Panc1 (cell line): ENCODE measurements at regions not wholly inside any gene's neighbourhood (a gene's known extent, or its start where the extent isn't known, plus 50 kb on each side); places are given as distances from the start of the nearest gene placed in this dataset.

ENCODE experiments used
- ATAC-seq: fragments of 200-7000 bp; cut with Tn5 transposase; 2 replicates; pipeline ENCODE4 v1.9.1; 2020; ENCODE audit warnings: mild to moderate bottlenecking, moderate library complexity
- BruUV-seq: library from RNA; stranded (reverse); fragments of 400-500 nt; replicated peaks from 2 replicates; lab custom pipeline; 2021; lab: Mats Ljungman, UMichigan
- CTCF ChIA-PET: fragments of 300-600 bp; sonication (Branson Sonifier 250); formaldehyde crosslinking; loops from one replicate; lab custom pipeline; 2022; ENCODE audit warnings: antibody characterized with exemption; lab: Charles Lee
- POLR2A ChIA-PET: fragments of 300-600 bp; sonication (Branson Sonifier 250); formaldehyde crosslinking; loops from one replicate; lab custom pipeline; 2022; ENCODE audit warnings: antibody characterized with exemption; lab: Charles Lee
- DNase-seq: peaks from one replicate; pipeline ENCODE4 v3.0.0-alpha.2; 2010; ENCODE audit warnings: low read depth, low spot score
- H3K27ac ChIP-seq: 2 replicates; pipeline ENCODE4 v1.5.1; 2011; ENCODE audit warnings: mild to moderate bottlenecking, low read length, inconsistent platforms
- H3K27me3 ChIP-seq: fragments of 200-500 bp; sonication (Bioruptor generic); 2 replicates; pipeline ENCODE4 v1.6.0; 2014; ENCODE audit warnings: low read length, inconsistent platforms; ENCODE audit not compliant: control insufficient read depth, insufficient read depth
- H3K36me3 ChIP-seq: fragments of 200-500 bp; sonication (Bioruptor generic); 2 replicates; pipeline ENCODE4 v1.5.1; 2014; ENCODE audit warnings: inconsistent platforms, mild to moderate bottlenecking, low read length, moderate library complexity; ENCODE audit not compliant: control insufficient read depth, insufficient read depth
- H3K4me1 ChIP-seq: 2 replicates; pipeline ENCODE4 v1.5.1; 2011; ENCODE audit warnings: inconsistent platforms, mild to moderate bottlenecking, low read length, moderate library complexity; ENCODE audit not compliant: control insufficient read depth, insufficient read depth
- H3K4me3 ChIP-seq, 2 experiments: 2 replicates each; pipeline ENCODE4 v1.5.1; 2011 to 2012; ENCODE audit warnings: low read depth in 2 of 2, low read length in 2 of 2, mild to moderate bottlenecking in 2 of 2, inconsistent platforms in 1 of 2, moderate library complexity in 1 of 2
- H3K9me3 ChIP-seq: fragments of 200-500 bp; sonication (Bioruptor generic); 2 replicates; pipeline ENCODE4 v1.5.1; 2014; ENCODE audit warnings: low read depth, mild to moderate bottlenecking, inconsistent platforms, low read length, moderate library complexity; ENCODE audit not compliant: control insufficient read depth, insufficient read depth
- POLR2AphosphoS5 ChIP-seq: IDR thresholded peaks from 2 replicates; pipeline ENCODE4 v1.6.1; 2012; ENCODE audit warnings: mild to moderate bottlenecking, low read depth, low read length, moderate library complexity
- SIN3A ChIP-seq: IDR thresholded peaks from 2 replicates; pipeline ENCODE4 v1.6.1; 2012; ENCODE audit warnings: low read depth, mild to moderate bottlenecking, low read length, moderate library complexity, borderline replicate concordance; ENCODE audit not compliant: insufficient read depth
- TCF7L2 ChIP-seq: IDR thresholded peaks from 2 replicates; pipeline ENCODE4 v1.6.1; 2011; ENCODE audit warnings: mild to moderate bottlenecking, low read depth, low read length, inconsistent platforms
- in situ Hi-C: cut with HindIII; loops from 2 replicates; pipeline ENCODE4 v1.10.0; 2016; ENCODE audit warnings: low sequenced_read_pairs, low pct_unique_long_range_greater_than_20kb
- intact Hi-C: fragments of 100-400 bp; cut with micrococcal nuclease; formaldehyde crosslinking; loops from one replicate; pipeline ENCODE4 v1.10.0; 2022; ENCODE audit not compliant: unreplicated experiment
- TF ChIP-seq, protein P1 (sequence below), 2 experiments: IDR thresholded peaks; 2 replicates each; pipeline ENCODE4 v1.6.1; 2011 to 2012; ENCODE audit warnings: low read depth in 2 of 2, control low read depth in 1 of 2, low read length in 1 of 2, mild to moderate bottlenecking in 1 of 2, moderate library complexity in 1 of 2; ENCODE audit not compliant: insufficient read depth in 1 of 2
- TF ChIP-seq, protein P2 (sequence below): fragments of 450-650 bp; IDR thresholded peaks from 2 replicates; pipeline ENCODE4 v1.5.1; 2017; ENCODE audit warnings: mild to moderate bottlenecking

DNA sequence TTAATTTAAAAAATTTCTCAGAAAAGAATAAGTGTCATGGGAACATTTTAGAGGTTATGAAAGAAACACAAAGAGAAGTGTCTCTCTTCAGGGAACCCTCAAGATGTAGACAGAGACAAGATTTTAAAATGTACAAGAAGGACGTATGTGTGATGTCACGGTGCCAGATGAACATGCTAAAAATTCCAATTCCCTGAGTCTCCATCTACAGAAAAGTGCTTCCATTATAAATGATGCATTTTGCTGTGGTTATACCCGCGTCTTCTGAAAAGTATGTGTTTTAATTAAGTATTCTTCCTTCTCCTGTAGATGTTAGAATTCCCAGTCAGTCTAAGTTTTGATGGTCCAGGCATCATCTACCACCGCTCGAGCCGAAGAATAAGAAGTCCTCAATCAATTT lies 489.1 kb downstream of the PREX1 start:
- peaks cover 2% of the 10 kb centered on the region for H3K27me3 ChIP-seq
- H3K36me3 ChIP-seq, result no peaks in the 10 kb centered on the region
- H3K4me1 ChIP-seq, result peaks cover 5% of the 10 kb centered on the region
- no peak for DNase-seq
- no TSS peak for BruUV-seq
- POLR2A ChIA-PET, result no interaction called here
- H3K9me3 ChIP-seq, result no peaks in the 10 kb centered on the region
- TF ChIP-seq POLR2AphosphoS5 (no peak), TCF7L2 (no peak), SIN3A (no peak)
- TF ChIP-seq, protein P1, sequence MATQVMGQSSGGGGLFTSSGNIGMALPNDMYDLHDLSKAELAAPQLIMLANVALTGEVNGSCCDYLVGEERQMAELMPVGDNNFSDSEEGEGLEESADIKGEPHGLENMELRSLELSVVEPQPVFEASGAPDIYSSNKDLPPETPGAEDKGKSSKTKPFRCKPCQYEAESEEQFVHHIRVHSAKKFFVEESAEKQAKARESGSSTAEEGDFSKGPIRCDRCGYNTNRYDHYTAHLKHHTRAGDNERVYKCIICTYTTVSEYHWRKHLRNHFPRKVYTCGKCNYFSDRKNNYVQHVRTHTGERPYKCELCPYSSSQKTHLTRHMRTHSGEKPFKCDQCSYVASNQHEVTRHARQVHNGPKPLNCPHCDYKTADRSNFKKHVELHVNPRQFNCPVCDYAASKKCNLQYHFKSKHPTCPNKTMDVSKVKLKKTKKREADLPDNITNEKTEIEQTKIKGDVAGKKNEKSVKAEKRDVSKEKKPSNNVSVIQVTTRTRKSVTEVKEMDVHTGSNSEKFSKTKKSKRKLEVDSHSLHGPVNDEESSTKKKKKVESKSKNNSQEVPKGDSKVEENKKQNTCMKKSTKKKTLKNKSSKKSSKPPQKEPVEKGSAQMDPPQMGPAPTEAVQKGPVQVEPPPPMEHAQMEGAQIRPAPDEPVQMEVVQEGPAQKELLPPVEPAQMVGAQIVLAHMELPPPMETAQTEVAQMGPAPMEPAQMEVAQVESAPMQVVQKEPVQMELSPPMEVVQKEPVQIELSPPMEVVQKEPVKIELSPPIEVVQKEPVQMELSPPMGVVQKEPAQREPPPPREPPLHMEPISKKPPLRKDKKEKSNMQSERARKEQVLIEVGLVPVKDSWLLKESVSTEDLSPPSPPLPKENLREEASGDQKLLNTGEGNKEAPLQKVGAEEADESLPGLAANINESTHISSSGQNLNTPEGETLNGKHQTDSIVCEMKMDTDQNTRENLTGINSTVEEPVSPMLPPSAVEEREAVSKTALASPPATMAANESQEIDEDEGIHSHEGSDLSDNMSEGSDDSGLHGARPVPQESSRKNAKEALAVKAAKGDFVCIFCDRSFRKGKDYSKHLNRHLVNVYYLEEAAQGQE (IDR thresholded peaks at IDR 0.05; ENCODE audit: insufficient read depth in 1 of 2, low read depth in 2 of 2, low read length in 1 of 2), result no peak
- TF ChIP-seq, protein P2, sequence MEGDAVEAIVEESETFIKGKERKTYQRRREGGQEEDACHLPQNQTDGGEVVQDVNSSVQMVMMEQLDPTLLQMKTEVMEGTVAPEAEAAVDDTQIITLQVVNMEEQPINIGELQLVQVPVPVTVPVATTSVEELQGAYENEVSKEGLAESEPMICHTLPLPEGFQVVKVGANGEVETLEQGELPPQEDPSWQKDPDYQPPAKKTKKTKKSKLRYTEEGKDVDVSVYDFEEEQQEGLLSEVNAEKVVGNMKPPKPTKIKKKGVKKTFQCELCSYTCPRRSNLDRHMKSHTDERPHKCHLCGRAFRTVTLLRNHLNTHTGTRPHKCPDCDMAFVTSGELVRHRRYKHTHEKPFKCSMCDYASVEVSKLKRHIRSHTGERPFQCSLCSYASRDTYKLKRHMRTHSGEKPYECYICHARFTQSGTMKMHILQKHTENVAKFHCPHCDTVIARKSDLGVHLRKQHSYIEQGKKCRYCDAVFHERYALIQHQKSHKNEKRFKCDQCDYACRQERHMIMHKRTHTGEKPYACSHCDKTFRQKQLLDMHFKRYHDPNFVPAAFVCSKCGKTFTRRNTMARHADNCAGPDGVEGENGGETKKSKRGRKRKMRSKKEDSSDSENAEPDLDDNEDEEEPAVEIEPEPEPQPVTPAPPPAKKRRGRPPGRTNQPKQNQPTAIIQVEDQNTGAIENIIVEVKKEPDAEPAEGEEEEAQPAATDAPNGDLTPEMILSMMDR, result no peak
- H3K4me3 ChIP-seq, result no peak overlapping the region; a peak in 1 of 4 replicates
- no peak overlapping the region for H3K27ac ChIP-seq
- intact Hi-C loops (no loop called here), in situ Hi-C loops (no loop called here)
- CTCF ChIA-PET, result no interaction called here
- ATAC-seq, result no peak

DNA sequence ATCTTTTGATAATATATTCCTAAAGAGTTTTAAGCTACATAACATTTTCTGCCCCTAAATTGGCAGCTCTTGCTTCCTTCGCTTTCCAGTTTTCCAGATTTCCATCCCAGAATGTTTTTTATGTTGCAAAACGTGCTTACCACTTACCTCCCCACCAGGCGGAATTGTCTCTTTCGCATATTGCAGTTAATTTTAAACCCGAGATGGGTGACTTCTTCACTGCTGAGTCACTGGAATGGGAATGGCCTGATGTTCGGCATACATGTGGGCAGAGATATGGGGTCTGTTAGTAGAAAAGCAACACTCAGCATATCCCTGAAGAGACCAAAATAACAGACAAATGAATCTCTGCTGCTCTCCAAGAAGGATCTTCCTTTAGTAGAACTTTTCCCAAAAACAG lies 491.2 kb downstream of the PREX1 start:
- Histone ChIP-seq H3K36me3 (no peaks in the 10 kb centered on the region), H3K27ac (no peak overlapping the region), H3K4me1 (peaks cover 5% of the 10 kb centered on the region), H3K9me3 (no peaks in the 10 kb centered on the region), H3K27me3 (peaks cover 5% of the 10 kb centered on the region; the same call in 1 of the 2 replicates), H3K4me3 (no peak overlapping the region)
- POLR2A ChIA-PET, result no interaction called here
- CTCF ChIA-PET, result no interaction called here
- BruUV-seq, result no TSS peak
- in situ Hi-C loops (no loop called here), intact Hi-C loops (no loop called here)
- DNase-seq (no peak), ATAC-seq (no peak)
- TF ChIP-seq, protein P1 (IDR thresholded peaks at IDR 0.05; ENCODE audit: insufficient read depth in 1 of 2, low read depth in 2 of 2, low read length in 1 of 2), result no peak
- TF ChIP-seq SIN3A, result no peak
- no peak for TF ChIP-seq POLR2AphosphoS5
- no peak for TF ChIP-seq TCF7L2
- TF ChIP-seq, protein P2, result no peak
